ENCODE measurements at regions not wholly inside any gene's neighbourhood (a gene's known extent, or its start where the extent isn't known, plus 50 kb on each side); places are given as distances from the start of the nearest gene placed in this dataset.

DNA sequence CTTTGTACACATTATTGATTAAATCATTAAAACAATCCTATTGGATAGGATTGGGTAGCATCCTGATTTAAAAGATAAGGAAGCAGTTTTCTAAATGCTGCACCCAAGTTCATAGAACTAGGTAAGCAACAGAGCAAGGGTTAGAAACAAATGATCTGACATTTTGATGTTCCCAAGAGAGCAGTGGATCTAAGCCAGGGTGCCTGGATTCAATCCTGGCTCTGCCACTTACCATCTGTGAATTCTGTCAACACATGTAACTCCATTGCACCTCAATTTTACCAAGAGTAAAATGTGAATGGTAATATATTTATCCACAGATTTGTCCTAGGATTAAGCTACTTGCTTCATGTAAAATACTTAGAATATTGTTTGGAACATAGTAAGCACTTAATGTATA is 982.6 kb upstream of the FANCL start:
- CTCF ChIA-PET (ENCODE audit: partially characterized antibody): no interaction called here
- Histone ChIP-seq H2AK5ac (ENCODE audit: low read depth, low read length) (no peak overlapping the region), H3K4me3 (ENCODE audit: extremely low read depth in 1 of 4, insufficient read depth in 2 of 4, low read depth in 3 of 4, low read length in 4 of 4) (no peak overlapping the region), H4K20me1 (replicated peaks in 1 of 2; ENCODE audit: control insufficient read depth in 1 of 2, insufficient read depth in 2 of 2, low read length in 2 of 2) (no peaks in the 10 kb centered on the region), H2BK12ac (ENCODE audit: low read depth, low read length) (no peak overlapping the region), H3K27me3 (replicated peaks in 1 of 4; ENCODE audit: control insufficient read depth in 3 of 4, extremely low read depth in 1 of 4, insufficient read depth in 3 of 4, low read length in 3 of 4) (no peaks in the 10 kb centered on the region), H3K79me2 (ENCODE audit: control insufficient read depth in 1 of 2, insufficient read depth in 2 of 2, low read length in 2 of 2) (no peaks in the 10 kb centered on the region), H3K9ac (replicated peaks in 1 of 4; ENCODE audit: extremely low read depth in 1 of 4, low read depth in 3 of 4, low read length in 3 of 4) (no peak overlapping the region), H2BK5ac (ENCODE audit: low read depth, low read length) (no peak overlapping the region), H4K91ac (replicated peaks; ENCODE audit: insufficient read length, low read length) (no peak overlapping the region), H3K79me1 (ENCODE audit: low read depth, low read length) (no peaks in the 10 kb centered on the region), H2BK120ac (replicated peaks; ENCODE audit: low read depth, low read length) (no peak overlapping the region), H2BK20ac (ENCODE audit: low read length) (no peak overlapping the region), H3K14ac (ENCODE audit: insufficient read length) (no peak overlapping the region), H3K27ac (ENCODE audit: low read depth, low read length) (no peak overlapping the region), H4K5ac (ENCODE audit: insufficient read length, low read depth, low read length) (no peak overlapping the region), H3K4ac (replicated peaks; ENCODE audit: insufficient read length, low read depth, low read length) (no peak overlapping the region), H4K8ac (ENCODE audit: extremely low read depth, insufficient read depth, low read length) (no peak overlapping the region), H3K23ac (ENCODE audit: insufficient read length) (no peak overlapping the region), H3K9me3 (ENCODE audit: insufficient read depth in 2 of 2, low read depth in 1 of 2, low read length in 1 of 2) (no peaks in the 10 kb centered on the region), H3K4me1 (replicated peaks in 1 of 4; ENCODE audit: control insufficient read depth in 3 of 4, insufficient read depth in 4 of 4, low read length in 3 of 4) (no peaks in the 10 kb centered on the region), H2BK15ac (ENCODE audit: low read length) (no peak overlapping the region), H2AFZ (ENCODE audit: low read length) (no peak overlapping the region), H3K56ac (replicated peaks; ENCODE audit: insufficient read length, low read depth, low read length) (no peak overlapping the region), H3K36me3 (ENCODE audit: control insufficient read depth in 2 of 4, insufficient read depth in 4 of 4, low read length in 3 of 4) (no peaks in the 10 kb centered on the region), H3K23me2 (ENCODE audit: low read depth, low read length) (no peaks in the 10 kb centered on the region; the same call in 1 of the 2 replicates), H3K18ac (ENCODE audit: extremely low read depth, low read length) (no peak overlapping the region), H3K4me2 (ENCODE audit: insufficient read depth in 1 of 2, low read depth in 2 of 2, low read length in 2 of 2) (no peak overlapping the region)
- POLR2A ChIA-PET (ENCODE audit: partially characterized antibody): no interaction called here
- DNase-seq (ENCODE audit: low read depth in 1 of 2, low spot score in 2 of 2) (no peak), FAIRE-seq (no peak)
- TF ChIP-seq RNF2 (IDR thresholded peaks at IDR 0.05; ENCODE audit: borderline replicate concordance, low read depth, low read length, missing control alignments, poor library complexity, severe bottlenecking) (no peak), KDM5A (IDR thresholded peaks at IDR 0.05; ENCODE audit: low read length) (no peak), JUN (IDR thresholded peaks at IDR 0.05; ENCODE audit: low read depth, low read length) (no peak), TEAD4 (IDR thresholded peaks at IDR 0.05; ENCODE audit: low read depth, low read length) (no peak)
